Gastrocnemius medialis (tissue), 4 donors: ENCODE measurements at regions not wholly inside any gene's neighbourhood (a gene's known extent, or its start where the extent isn't known, plus 50 kb on each side); places are given as distances from the start of the nearest gene placed in this dataset.

ENCODE experiments used
- ATAC-seq, 2 donors: fragments of 150-250 bp; one replicate each; pipeline ENCODE4 v1.9.1; 2016
- DNase-seq, 2 donors: peaks; one replicate each; pipeline ENCODE4 v3.0.0-alpha.2; 2019
- H3K27ac ChIP-seq, 4 donors: fragments of 200-600 bp; sonication (generic); 1 replicate in 1 of 4; 2 replicates in 3 of 4; pipeline ENCODE4 v1.5.1; 2016 to 2018; ENCODE audit warnings: mild to moderate bottlenecking in 2 of 4, moderate library complexity in 1 of 4
- H3K27me3 ChIP-seq, 3 donors: fragments of 200-600 bp; sonication (generic) in 2 of 3; 1 replicate in 1 of 3; 2 replicates in 2 of 3; pipeline versions ENCODE4 v1.5.1 to v1.6.0; 2016 to 2019; ENCODE audit warnings: mild to moderate bottlenecking in 1 of 3, moderate library complexity in 1 of 3
- H3K36me3 ChIP-seq, 2 donors: fragments of 200-600 bp; sonication (generic) in 1 of 2; one replicate each; pipeline ENCODE4 v1.5.1; 2017 to 2018
- H3K4me1 ChIP-seq, 2 donors: fragments of 200-600 bp; sonication (generic) in 1 of 2; one replicate each; pipeline ENCODE4 v1.5.1; 2016 to 2017; ENCODE audit warnings: mild to moderate bottlenecking in 2 of 2
- H3K4me3 ChIP-seq, 4 donors: fragments of 200-600 bp; sonication (generic) in 3 of 4; 1 replicate in 1 of 4; 2 replicates in 3 of 4; pipeline ENCODE4 v1.5.1; 2016 to 2019; ENCODE audit warnings: mild to moderate bottlenecking in 2 of 4
- H3K9me3 ChIP-seq, 3 donors: fragments of 200-600 bp; sonication (generic) in 2 of 3; 1 replicate in 1 of 3; 2 replicates in 2 of 3; pipeline ENCODE4 v1.5.1; 2016 to 2019
- CTCF ChIP-seq, 5 experiments: fragments of 450-650 bp in 3 of 5; fragments of 200-600 bp in 2 of 5; sonication (generic) in 2 of 5; IDR thresholded peaks in 4 of 5; conservative IDR thresholded peaks in 1 of 5; 1 replicate in 4 of 5; 2 replicates in 1 of 5; pipeline ENCODE4 v1.5.1; 2016 to 2019; ENCODE audit warnings: antibody characterized with exemption in 5 of 5, mild to moderate bottlenecking in 3 of 5, moderate library complexity in 3 of 5
- POLR2A ChIP-seq, 2 donors: fragments of 450-650 bp; IDR thresholded peaks; one replicate each; pipeline ENCODE4 v1.6.1; 2017; ENCODE audit warnings: antibody characterized with exemption in 2 of 2, mild to moderate bottlenecking in 2 of 2, moderate library complexity in 2 of 2
- in situ Hi-C, 4 donors: fragments of 200-750 bp; cut with MboI; loops; one replicate each; pipeline versions ENCODE4 v1.15.0 to v1.8.0; 2017; ENCODE audit warnings: low sequenced_read_pairs in 4 of 4
- intact Hi-C: fragments of 100-400 bp; cut with DNase I; formaldehyde crosslinking; loops from one replicate; pipeline ENCODE4 v1.15.1; 2023; ENCODE audit warnings: low total_unique reads

GRCh38 chr2:217641960-217642359 is 360.8 kb downstream of the TNS1 start:
- in situ Hi-C loops = loop anchor here in 1 of 4 donors (25.0 kb wide), 1 partner anchor 955 kb away; the partner anchor contains the start of gene IGFBP5
- no peak overlapping the region for H3K4me3 ChIP-seq
- H3K27me3 ChIP-seq = no peaks in the 10 kb centered on the region
- DNase-seq (no peak), ATAC-seq (peak; percentile 78 to 85)
- H3K9me3 ChIP-seq = no peaks in the 10 kb centered on the region
- no peak for TF ChIP-seq CTCF (IDR thresholded peaks at IDR 0.05 in 4 of 5, conservative IDR thresholded peaks at IDR 0.05 in 1 of 5)
- no peak for TF ChIP-seq POLR2A (IDR thresholded peaks at IDR 0.05)
- intact Hi-C loops = loop anchor here (10.0 kb wide), 1 partner anchor 947 kb away; the partner anchor contains the start of gene IGFBP5
- peak overlapping the region; percentile 29 to 58 (median 46) for H3K27ac ChIP-seq
- no peaks in the 10 kb centered on the region for H3K36me3 ChIP-seq
- peaks cover 27 to 51% of the 10 kb centered on the region in 2 donors for H3K4me1 ChIP-seq

DNA sequence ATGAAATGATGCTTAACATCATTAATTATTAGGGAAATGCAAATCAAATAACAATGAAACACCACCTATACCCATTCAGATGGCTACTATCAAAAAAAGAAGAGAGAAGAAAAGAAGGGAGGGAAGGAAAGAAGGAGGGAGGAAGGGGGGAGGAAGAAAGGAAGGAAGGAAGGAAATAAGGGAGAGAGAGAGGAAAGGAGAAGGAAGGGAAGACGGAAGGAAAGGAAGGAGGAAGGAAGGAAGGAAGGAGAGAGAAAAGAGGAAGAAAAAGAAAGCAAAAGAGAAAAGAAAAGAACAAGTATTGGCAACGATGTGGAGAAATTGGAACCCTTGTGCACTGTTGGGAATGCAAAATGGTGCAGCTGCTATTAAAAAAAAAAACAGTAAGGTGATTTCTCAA is 363.3 kb downstream of the TNS1 start:
- no peak for DNase-seq
- Histone ChIP-seq H3K9me3 (no peaks in the 10 kb centered on the region), H3K4me3 (no peak overlapping the region), H3K36me3 (no peaks in the 10 kb centered on the region), H3K27ac (no peak overlapping the region), H3K4me1 (peaks cover 27 to 57% of the 10 kb centered on the region in 2 donors), H3K27me3 (no peaks in the 10 kb centered on the region)
- no peak for ATAC-seq
- in situ Hi-C loops = loop anchor here in 1 of 4 donors (25.0 kb wide), 1 partner anchor 952 kb away; the partner anchor contains the start of gene IGFBP5
- intact Hi-C loops = no loop called here
- TF ChIP-seq CTCF (IDR thresholded peaks at IDR 0.05 in 4 of 5, conservative IDR thresholded peaks at IDR 0.05 in 1 of 5) = no peak
- TF ChIP-seq POLR2A (IDR thresholded peaks at IDR 0.05) = no peak

GRCh38 chr2:217638533-217638932 is 364.3 kb downstream of the TNS1 start:
- DNase-seq (no peak), ATAC-seq (no peak)
- Histone ChIP-seq H3K4me1 (peaks cover 22 to 49% of the 10 kb centered on the region in 2 donors), H3K9me3 (no peaks in the 10 kb centered on the region), H3K27ac (no peak overlapping the region), H3K4me3 (no peak overlapping the region), H3K27me3 (no peaks in the 10 kb centered on the region), H3K36me3 (no peaks in the 10 kb centered on the region)
- no peak for TF ChIP-seq POLR2A (IDR thresholded peaks at IDR 0.05)
- TF ChIP-seq CTCF (IDR thresholded peaks at IDR 0.05 in 4 of 5, conservative IDR thresholded peaks at IDR 0.05 in 1 of 5) = no peak
- intact Hi-C loops = no loop called here
- in situ Hi-C loops = loop anchor here in 1 of 4 donors (25.0 kb wide), 1 partner anchor 951 kb away; the partner anchor contains the start of gene IGFBP5

DNA sequence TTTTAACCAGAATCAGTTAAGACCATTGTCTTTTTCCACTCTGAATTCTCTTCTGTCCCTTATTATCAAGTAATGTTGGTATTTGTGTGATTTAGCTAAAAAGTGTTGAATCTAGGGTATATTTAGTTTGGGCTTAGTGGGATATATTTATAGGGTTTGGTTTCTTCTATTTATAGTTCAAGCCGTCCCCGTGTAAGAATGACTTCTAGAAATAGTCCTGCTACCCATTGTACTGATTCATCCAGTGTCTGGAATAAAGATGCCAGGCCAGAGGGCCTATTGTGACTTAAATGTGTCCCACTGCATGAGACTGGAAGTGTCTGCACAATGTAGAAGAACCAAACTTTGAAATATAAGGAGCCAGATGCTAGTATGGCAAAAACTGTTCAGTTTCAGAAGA is 364.8 kb downstream of the TNS1 start:
- Histone ChIP-seq H3K4me1 (peaks cover 22 to 44% of the 10 kb centered on the region in 2 donors), H3K4me3 (no peak overlapping the region), H3K27ac (no peak overlapping the region), H3K27me3 (no peaks in the 10 kb centered on the region), H3K36me3 (no peaks in the 10 kb centered on the region), H3K9me3 (no peaks in the 10 kb centered on the region)
- no peak for DNase-seq
- no peak for TF ChIP-seq POLR2A (IDR thresholded peaks at IDR 0.05)
- no peak for TF ChIP-seq CTCF (IDR thresholded peaks at IDR 0.05 in 4 of 5, conservative IDR thresholded peaks at IDR 0.05 in 1 of 5)
- in situ Hi-C loops = loop anchor here in 1 of 4 donors (25.0 kb wide), 1 partner anchor 951 kb away; the partner anchor contains the start of gene IGFBP5
- intact Hi-C loops = no loop called here
- no peak for ATAC-seq
